SH-SY5Y (cell line): ENCODE measurements at regions not wholly inside any gene's neighbourhood (a gene's known extent, or its start where the extent isn't known, plus 50 kb on each side); places are given as distances from the start of the nearest gene placed in this dataset.

Experiments used
- GATA2 ChIP-seq: IDR thresholded peaks from 2 replicates; pipeline ENCODE4 v1.6.1; 2011; ENCODE audit warnings: mild to moderate bottlenecking, low read depth, low read length
- GATA3 ChIP-seq: IDR thresholded peaks from 2 replicates; pipeline ENCODE4 v1.6.1; 2011; ENCODE audit warnings: low read depth, mild to moderate bottlenecking, low read length, moderate library complexity

- TF ChIP-seq GATA3, result no peak
- no peak for TF ChIP-seq GATA2
Measured at GRCh38 chr5:87886164-87886563, 382.5 kb downstream of the TMEM161B start.
